DMS153 (cell line): ENCODE measurements at regions not wholly inside any gene's neighbourhood (a gene's known extent, or its start where the extent isn't known, plus 50 kb on each side); places are given as distances from the start of the nearest gene placed in this dataset.

ENCODE experiments used
- DNase-seq: peaks from one replicate; lab custom pipeline; 2025; lab: John Stamatoyannopoulos, UW

- DNase-seq: no peak
Measured at GRCh38 chr18:42185486-42185885, 230.5 kb downstream of the PIK3C3 start.

- DNase-seq: no peak
Measured at GRCh38 chr18:42187611-42188380, 232.8 kb downstream of the PIK3C3 start.

GRCh38 chr18:42190643-42191042, 235.6 kb downstream of the PIK3C3 start:
- no peak for DNase-seq

- DNase-seq: peak; percentile 50
Measured at GRCh38 chr18:42192251-42193248, 237.5 kb downstream of the PIK3C3 start.

GRCh38 chr18:42196651-42197050, 241.6 kb downstream of the PIK3C3 start:
- DNase-seq: no peak

- DNase-seq: no peak
Measured at GRCh38 chr18:42201137-42201536, 246.1 kb downstream of the PIK3C3 start.

- DNase-seq: no peak
Measured at GRCh38 chr18:42211201-42211600, 256.2 kb downstream of the PIK3C3 start.

GRCh38 chr18:42222557-42222956, 267.5 kb downstream of the PIK3C3 start:
- no peak for DNase-seq

- no peak for DNase-seq
Measured at GRCh38 chr18:42228581-42228980, 273.5 kb downstream of the PIK3C3 start.

- DNase-seq: no peak
Measured at GRCh38 chr18:42229211-42230210, 274.5 kb downstream of the PIK3C3 start.

- DNase-seq: no peak
Measured at GRCh38 chr18:42230636-42231035, 275.6 kb downstream of the PIK3C3 start.

GRCh38 chr18:42231284-42231683, 276.2 kb downstream of the PIK3C3 start:
- no peak for DNase-seq

GRCh38 chr18:42231796-42232195, 276.8 kb downstream of the PIK3C3 start:
- DNase-seq: no peak

- no peak for DNase-seq
Measured at GRCh38 chr18:42233908-42234307, 278.9 kb downstream of the PIK3C3 start.

GRCh38 chr18:42242758-42243157, 287.7 kb downstream of the PIK3C3 start:
- no peak for DNase-seq

- DNase-seq: no peak
Measured at GRCh38 chr18:42245137-42245536, 290.1 kb downstream of the PIK3C3 start.

- DNase-seq: no peak
Measured at GRCh38 chr18:42255908-42256765, 301.1 kb downstream of the PIK3C3 start.

- DNase-seq: no peak
Measured at GRCh38 chr18:42258301-42258965, 303.4 kb downstream of the PIK3C3 start.

GRCh38 chr18:42261731-42262130, 306.7 kb downstream of the PIK3C3 start:
- no peak for DNase-seq

- no peak for DNase-seq
Measured at GRCh38 chr18:42264497-42264896, 309.5 kb downstream of the PIK3C3 start.
